ENCODE measurements at regions not wholly inside any gene's neighbourhood (a gene's known extent, or its start where the extent isn't known, plus 50 kb on each side); places are given as distances from the start of the nearest gene placed in this dataset.

DNA sequence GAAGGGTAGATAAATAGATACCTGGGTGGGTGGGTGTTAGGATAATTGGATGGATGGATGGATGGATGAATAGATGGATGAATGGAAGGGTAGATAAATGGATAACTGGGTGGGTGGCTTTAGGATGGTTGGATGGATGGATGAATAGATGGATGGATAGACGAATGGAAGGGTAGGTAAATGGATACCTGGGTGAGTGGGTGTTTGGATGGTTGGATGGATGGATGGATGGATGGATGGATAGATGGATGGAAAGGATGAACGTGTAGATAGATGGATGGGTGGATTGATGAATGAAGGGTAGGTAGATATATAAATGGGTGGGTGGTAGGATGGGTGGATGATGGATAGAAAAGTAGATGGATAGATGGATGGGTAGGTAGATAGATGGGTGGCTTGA lies 59.8 kb upstream of the RXRA start:
- Histone ChIP-seq H3K4me1 (replicated peaks in 1 of 2; ENCODE audit: control insufficient read depth in 2 of 2, insufficient read depth in 2 of 2, low read length in 2 of 2) (peaks cover 0 to 3% of the 10 kb centered on the region in 2 experiments; a peak in 1 of 5 replicates), H3K9me1 (ENCODE audit: control insufficient read depth, insufficient read depth, low read length) (no peaks in the 10 kb centered on the region), H3K79me2 (ENCODE audit: control insufficient read depth, insufficient read depth, low read length) (no peaks in the 10 kb centered on the region), H2AFZ (ENCODE audit: low read depth, low read length) (no peak overlapping the region), H4K20me1 (replicated peaks; ENCODE audit: control insufficient read depth, insufficient read depth, low read length) (peaks cover 6% of the 10 kb centered on the region; the same call in 1 of the 2 replicates), H3K36me3 (ENCODE audit: control insufficient read depth, insufficient read depth, low read length) (no peaks in the 10 kb centered on the region), H3K4me3 (no peak overlapping the region), H3K27me3 (ENCODE audit: control insufficient read depth in 2 of 2, insufficient read depth in 2 of 2, low read length in 2 of 2) (peaks cover 37 to 74% of the 10 kb centered on the region in 2 experiments), H3K9me3 (replicated peaks; ENCODE audit: control insufficient read depth, insufficient read depth, low read depth, low read length) (no peaks in the 10 kb centered on the region), H3K9ac (ENCODE audit: insufficient read depth in 1 of 2, low read depth in 2 of 2, low read length in 2 of 2) (no peak overlapping the region), H3K4me2 (ENCODE audit: insufficient read depth, low read length) (no peak overlapping the region), H3K27ac (ENCODE audit: extremely low read depth, low read depth, low read length) (no peak overlapping the region)
- TF ChIP-seq, protein P1, sequence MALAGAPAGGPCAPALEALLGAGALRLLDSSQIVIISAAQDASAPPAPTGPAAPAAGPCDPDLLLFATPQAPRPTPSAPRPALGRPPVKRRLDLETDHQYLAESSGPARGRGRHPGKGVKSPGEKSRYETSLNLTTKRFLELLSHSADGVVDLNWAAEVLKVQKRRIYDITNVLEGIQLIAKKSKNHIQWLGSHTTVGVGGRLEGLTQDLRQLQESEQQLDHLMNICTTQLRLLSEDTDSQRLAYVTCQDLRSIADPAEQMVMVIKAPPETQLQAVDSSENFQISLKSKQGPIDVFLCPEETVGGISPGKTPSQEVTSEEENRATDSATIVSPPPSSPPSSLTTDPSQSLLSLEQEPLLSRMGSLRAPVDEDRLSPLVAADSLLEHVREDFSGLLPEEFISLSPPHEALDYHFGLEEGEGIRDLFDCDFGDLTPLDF (CRISPR knock-in tag; IDR thresholded peaks at IDR 0.05), result no peak
- no peak for TF ChIP-seq NR2C1 (IDR thresholded peaks at IDR 0.05)
- TF ChIP-seq NR2C1 (tag; IDR thresholded peaks at IDR 0.05), result no peak
- no peak for TF ChIP-seq ARNT (IDR thresholded peaks at IDR 0.05)
- TF ChIP-seq ZKSCAN1 (IDR thresholded peaks at IDR 0.05; ENCODE audit: low read depth, low read length), result no peak
- TF ChIP-seq, protein P2, sequence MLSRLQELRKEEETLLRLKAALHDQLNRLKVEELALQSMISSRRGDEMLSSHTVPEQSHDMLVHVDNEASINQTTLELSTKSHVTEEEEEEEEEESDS (CRISPR knock-in tag; IDR thresholded peaks at IDR 0.05), result no peak
- TF ChIP-seq HOXB6 (CRISPR knock-in tag; IDR thresholded peaks at IDR 0.05; ENCODE audit: borderline replicate concordance), result no peak
- no peak for TF ChIP-seq IFI16 (CRISPR knock-in tag; IDR thresholded peaks at IDR 0.05)
- TF ChIP-seq, protein P3, sequence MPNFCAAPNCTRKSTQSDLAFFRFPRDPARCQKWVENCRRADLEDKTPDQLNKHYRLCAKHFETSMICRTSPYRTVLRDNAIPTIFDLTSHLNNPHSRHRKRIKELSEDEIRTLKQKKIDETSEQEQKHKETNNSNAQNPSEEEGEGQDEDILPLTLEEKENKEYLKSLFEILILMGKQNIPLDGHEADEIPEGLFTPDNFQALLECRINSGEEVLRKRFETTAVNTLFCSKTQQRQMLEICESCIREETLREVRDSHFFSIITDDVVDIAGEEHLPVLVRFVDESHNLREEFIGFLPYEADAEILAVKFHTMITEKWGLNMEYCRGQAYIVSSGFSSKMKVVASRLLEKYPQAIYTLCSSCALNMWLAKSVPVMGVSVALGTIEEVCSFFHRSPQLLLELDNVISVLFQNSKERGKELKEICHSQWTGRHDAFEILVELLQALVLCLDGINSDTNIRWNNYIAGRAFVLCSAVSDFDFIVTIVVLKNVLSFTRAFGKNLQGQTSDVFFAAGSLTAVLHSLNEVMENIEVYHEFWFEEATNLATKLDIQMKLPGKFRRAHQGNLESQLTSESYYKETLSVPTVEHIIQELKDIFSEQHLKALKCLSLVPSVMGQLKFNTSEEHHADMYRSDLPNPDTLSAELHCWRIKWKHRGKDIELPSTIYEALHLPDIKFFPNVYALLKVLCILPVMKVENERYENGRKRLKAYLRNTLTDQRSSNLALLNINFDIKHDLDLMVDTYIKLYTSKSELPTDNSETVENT (CRISPR knock-in tag; IDR thresholded peaks at IDR 0.05), result no peak
- TF ChIP-seq RBM39 (optimal IDR thresholded peaks at IDR 0.05; ENCODE audit: low read depth, low read length), result no peak
- no peak for TF ChIP-seq KLF10 (CRISPR knock-in tag; IDR thresholded peaks at IDR 0.05)
- DNase-seq (ENCODE audit: extremely low read depth in 1 of 4, low spot score in 3 of 4), result no peak
- ATAC-seq, result no peak
- 0% methylated on average over 2 of the region's 2 CpGs for WGBS (ENCODE audit: insufficient coverage, low coverage, missing lambda C conversion rate)
- ChIA-PET CTCF (ENCODE audit: low intra/inter-chr PET ratio) (no interaction called here), POLR2A (no interaction called here)
- BruUV-seq (replicated peaks), result no TSS peak
- FAIRE-seq, result no peak
- intact Hi-C loops (cut with micrococcal nuclease), result no loop called here
- in situ Hi-C loops (cut with MboI), result no loop called here
